ENCODE measurements at regions not wholly inside any gene's neighbourhood (a gene's known extent, or its start where the extent isn't known, plus 50 kb on each side); places are given as distances from the start of the nearest gene placed in this dataset.

- TF ChIP-seq POLR2A (IDR thresholded peaks at IDR 0.05; ENCODE audit: low read length): no peak
- no peak for TF ChIP-seq GATA1 (IDR thresholded peaks at IDR 0.05; ENCODE audit: low read depth, low read length)
Measured at GRCh38 chr14:44634692-44635091, 127.6 kb upstream of the FSCB start.

All from erythroblast (primary cell).